H9 (cell line): ENCODE measurements at regions not wholly inside any gene's neighbourhood (a gene's known extent, or its start where the extent isn't known, plus 50 kb on each side); places are given as distances from the start of the nearest gene placed in this dataset.

ENCODE experiments used
- DNase-seq: peaks from one replicate; pipeline ENCODE4 v3.0.0-alpha.2; 2017
- H2AFZ ChIP-seq: one replicate; pipeline ENCODE4 v1.6.1; 2013; ENCODE audit warnings: mild to moderate bottlenecking, low read length, control low read depth, moderate library complexity
- H2AK5ac ChIP-seq: 2 replicates; pipeline ENCODE4 v1.6.1; 2013; ENCODE audit warnings: low read length, control low read depth, mixed read lengths; ENCODE audit not compliant: insufficient read length
- H2BK120ac ChIP-seq: one replicate; pipeline ENCODE4 v1.6.1; 2013; ENCODE audit warnings: low read depth, mild to moderate bottlenecking, low read length, control low read depth, inconsistent platforms; ENCODE audit not compliant: poor library complexity, severe bottlenecking
- H2BK12ac ChIP-seq: 2 replicates; pipeline ENCODE4 v1.6.1; 2013; ENCODE audit warnings: low read length, control low read depth, mixed read lengths, low read depth; ENCODE audit not compliant: insufficient read length
- H2BK15ac ChIP-seq: 2 replicates; pipeline ENCODE4 v1.6.1; 2013; ENCODE audit warnings: low read depth, low read length, control low read depth
- H2BK20ac ChIP-seq: one replicate; pipeline ENCODE4 v1.6.1; 2013; ENCODE audit warnings: low read depth, mild to moderate bottlenecking, low read length, control low read depth, inconsistent platforms; ENCODE audit not compliant: poor library complexity, severe bottlenecking
- H2BK5ac ChIP-seq: 2 replicates; pipeline ENCODE4 v1.6.1; 2013; ENCODE audit warnings: low read length, control low read depth, mixed read lengths; ENCODE audit not compliant: insufficient read length
- H3K14ac ChIP-seq: 2 replicates; pipeline ENCODE4 v1.6.1; 2013; ENCODE audit warnings: low read length, control low read depth; ENCODE audit not compliant: insufficient read depth
- H3K18ac ChIP-seq: 2 replicates; pipeline ENCODE4 v1.6.1; 2013; ENCODE audit warnings: low read depth, mild to moderate bottlenecking, mixed read lengths, low read length, control low read depth; ENCODE audit not compliant: insufficient read length
- H3K23ac ChIP-seq: 2 replicates; pipeline ENCODE4 v1.6.1; 2013; ENCODE audit warnings: low read length, control low read depth, mixed read lengths, low read depth; ENCODE audit not compliant: insufficient read length
- H3K23me2 ChIP-seq: 2 replicates; pipeline ENCODE4 v1.6.1; 2013; ENCODE audit warnings: low read depth, mild to moderate bottlenecking, mixed read lengths, low read length, control low read depth; ENCODE audit not compliant: insufficient read length, poor library complexity, severe bottlenecking
- H3K27ac ChIP-seq: 2 replicates; pipeline ENCODE4 v1.5.1; 2013; ENCODE audit warnings: low read length, control low read depth, mixed read lengths, low read depth; ENCODE audit not compliant: insufficient read length
- H3K27me3 ChIP-seq: 2 replicates; pipeline ENCODE4 v1.6.1; 2013; ENCODE audit warnings: low read length, control low read depth, inconsistent platforms; ENCODE audit not compliant: insufficient read depth
- H3K4ac ChIP-seq: 2 replicates; pipeline ENCODE4 v1.6.1; 2013; ENCODE audit warnings: low read depth, mild to moderate bottlenecking, control low read depth, inconsistent platforms, low read length, moderate library complexity
- H3K4me1 ChIP-seq: 2 replicates; pipeline ENCODE4 v1.6.1; 2013; ENCODE audit warnings: low read length, control low read depth, inconsistent platforms; ENCODE audit not compliant: insufficient read depth
- H3K4me2 ChIP-seq: 2 replicates; pipeline ENCODE4 v1.6.1; 2013; ENCODE audit warnings: low read length, control low read depth, mixed read lengths; ENCODE audit not compliant: insufficient read length, insufficient read depth
- H3K56ac ChIP-seq: 2 replicates; pipeline ENCODE4 v1.6.1; 2013; ENCODE audit warnings: low read depth, mild to moderate bottlenecking, mixed read lengths, low read length, control low read depth; ENCODE audit not compliant: insufficient read length
- H3K79me1 ChIP-seq: 2 replicates; pipeline ENCODE4 v1.6.1; 2013; ENCODE audit warnings: low read depth, mild to moderate bottlenecking, moderate library complexity, low read length, control low read depth, inconsistent platforms; ENCODE audit not compliant: insufficient read depth, poor library complexity, severe bottlenecking
- H3K79me2 ChIP-seq: 2 replicates; pipeline ENCODE4 v1.6.1; 2013; ENCODE audit warnings: low read length, control low read depth, inconsistent platforms; ENCODE audit not compliant: insufficient read depth
- H3K9ac ChIP-seq: 2 replicates; pipeline ENCODE4 v1.6.1; 2013; ENCODE audit warnings: low read length, control low read depth, mixed read lengths; ENCODE audit not compliant: insufficient read length; ENCODE audit errors: extremely low read depth
- H3K9me3 ChIP-seq: one replicate; pipeline ENCODE4 v1.6.1; 2013; ENCODE audit warnings: low read depth, low read length, inconsistent platforms; ENCODE audit not compliant: control insufficient read depth
- H3T11ph ChIP-seq: one replicate; pipeline ENCODE4 v1.6.1; 2013; ENCODE audit warnings: mild to moderate bottlenecking, low read length, control low read depth, inconsistent platforms
- H4K20me1 ChIP-seq: one replicate; pipeline ENCODE4 v1.6.1; 2013; ENCODE audit not compliant: control insufficient read depth, insufficient read length, insufficient read depth
- H4K5ac ChIP-seq: 2 replicates; pipeline ENCODE4 v1.6.1; 2013; ENCODE audit warnings: low read depth, mild to moderate bottlenecking, mixed read lengths, low read length, control low read depth; ENCODE audit not compliant: insufficient read length
- H4K8ac ChIP-seq: replicated peaks from 2 replicates; pipeline ENCODE4 v1.6.1; 2013; ENCODE audit warnings: low read length, control low read depth, mixed read lengths, low read depth; ENCODE audit not compliant: insufficient read length
- H4K91ac ChIP-seq: 2 replicates; pipeline ENCODE4 v1.6.1; 2013; ENCODE audit warnings: low read depth, mild to moderate bottlenecking, moderate library complexity, mixed read lengths, low read length, control low read depth; ENCODE audit not compliant: insufficient read length
- H3K27ac Mint-ChIP-seq, 3 experiments: 2 replicates in 2 of 3; 3 replicates in 1 of 3; pipeline ENCODE4 v1.8.0; 2020 to 2021; ENCODE audit warnings: mixed read lengths in 3 of 3, mild to moderate bottlenecking in 1 of 3, moderate library complexity in 1 of 3
- H3K27me3 Mint-ChIP-seq: 2 replicates; pipeline ENCODE4 v1.8.0; 2021; ENCODE audit warnings: low read depth, mild to moderate bottlenecking, moderate library complexity, mixed read lengths
- H3K36me3 Mint-ChIP-seq, 3 experiments: 2 replicates in 2 of 3; 3 replicates in 1 of 3; pipeline ENCODE4 v1.8.0; 2020 to 2021; ENCODE audit warnings: low read depth in 3 of 3, mixed read lengths in 3 of 3; ENCODE audit not compliant: insufficient read depth in 1 of 3
- H3K4me1 Mint-ChIP-seq, 2 experiments: 2 replicates each; pipeline ENCODE4 v1.8.0; 2020; ENCODE audit warnings: mixed read lengths in 2 of 2
- H3K4me3 Mint-ChIP-seq, 2 experiments: 2 replicates in 1 of 2; 3 replicates in 1 of 2; pipeline ENCODE4 v1.8.0; 2020 to 2021; ENCODE audit warnings: mild to moderate bottlenecking in 2 of 2, mixed read lengths in 2 of 2, moderate library complexity in 1 of 2
- H3K9me3 Mint-ChIP-seq, 2 experiments: 2 replicates in 1 of 2; 3 replicates in 1 of 2; pipeline ENCODE4 v1.8.0; 2020; ENCODE audit warnings: mild to moderate bottlenecking in 2 of 2, mixed read lengths in 2 of 2, moderate library complexity in 1 of 2
- WGBS: extraction: QIAGEN DNeasy Blood & Tissue Kit; methylation state at CpG from one replicate; pipeline ENCODE4 v1.1.7; 2013; ENCODE audit warnings: missing lambda C conversion rate, low lambda C conversion rate, mixed read lengths; ENCODE audit not compliant: insufficient read length; ENCODE audit errors: extremely low coverage; 5-methylcytosine and 5-hydroxymethylcytosine counted together
- TF ChIP-seq, protein P1 (sequence below): fragments of 200-600 bp; sonication (generic); conservative IDR thresholded peaks from 3 replicates; pipeline ENCODE4 v1.8.0; 2021; ENCODE audit warnings: antibody characterized with exemption, mild to moderate bottlenecking

GRCh38 chr22:48757985-48758561 is 1069.6 kb downstream of the BRD1 start:
- Histone ChIP-seq H4K8ac (no peak overlapping the region), H3K23me2 (no peaks in the 10 kb centered on the region), H4K5ac (no peak overlapping the region), H2BK5ac (no peak overlapping the region), H2AFZ (no peak overlapping the region), H3K27me3 (no peaks in the 10 kb centered on the region), H2BK120ac (no peak overlapping the region), H2BK15ac (no peak overlapping the region), H3K4ac (no peak overlapping the region), H3K18ac (no peak overlapping the region), H3K79me1 (no peaks in the 10 kb centered on the region), H3K9me3 (no peaks in the 10 kb centered on the region), H4K20me1 (no peaks in the 10 kb centered on the region), H3K23ac (no peak overlapping the region), H3K9ac (no peak overlapping the region), H3K4me2 (no peak overlapping the region), H2AK5ac (no peak overlapping the region), H3T11ph (no peak overlapping the region), H3K27ac (no peak overlapping the region), H4K91ac (no peak overlapping the region), H3K79me2 (no peaks in the 10 kb centered on the region), H2BK20ac (no peak overlapping the region), H3K14ac (no peak overlapping the region; the same call in 1 of the 2 replicates), H2BK12ac (no peak overlapping the region), H3K4me1 (no peaks in the 10 kb centered on the region), H3K56ac (no peak overlapping the region)
- TF ChIP-seq, protein P1, sequence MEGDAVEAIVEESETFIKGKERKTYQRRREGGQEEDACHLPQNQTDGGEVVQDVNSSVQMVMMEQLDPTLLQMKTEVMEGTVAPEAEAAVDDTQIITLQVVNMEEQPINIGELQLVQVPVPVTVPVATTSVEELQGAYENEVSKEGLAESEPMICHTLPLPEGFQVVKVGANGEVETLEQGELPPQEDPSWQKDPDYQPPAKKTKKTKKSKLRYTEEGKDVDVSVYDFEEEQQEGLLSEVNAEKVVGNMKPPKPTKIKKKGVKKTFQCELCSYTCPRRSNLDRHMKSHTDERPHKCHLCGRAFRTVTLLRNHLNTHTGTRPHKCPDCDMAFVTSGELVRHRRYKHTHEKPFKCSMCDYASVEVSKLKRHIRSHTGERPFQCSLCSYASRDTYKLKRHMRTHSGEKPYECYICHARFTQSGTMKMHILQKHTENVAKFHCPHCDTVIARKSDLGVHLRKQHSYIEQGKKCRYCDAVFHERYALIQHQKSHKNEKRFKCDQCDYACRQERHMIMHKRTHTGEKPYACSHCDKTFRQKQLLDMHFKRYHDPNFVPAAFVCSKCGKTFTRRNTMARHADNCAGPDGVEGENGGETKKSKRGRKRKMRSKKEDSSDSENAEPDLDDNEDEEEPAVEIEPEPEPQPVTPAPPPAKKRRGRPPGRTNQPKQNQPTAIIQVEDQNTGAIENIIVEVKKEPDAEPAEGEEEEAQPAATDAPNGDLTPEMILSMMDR, result no peak
- no CpG with 5 or more reads among the region's 17 CpGs for WGBS
- peaks cover 5% of the 10 kb centered on the region for H3K27me3 Mint-ChIP-seq
- no peak overlapping the region for H3K27ac Mint-ChIP-seq
- peak; percentile 20 for DNase-seq
- no peaks in the 10 kb centered on the region for H3K4me1 Mint-ChIP-seq
- H3K4me3 Mint-ChIP-seq, result no peak overlapping the region; a peak in 1 of 5 replicates
- H3K9me3 Mint-ChIP-seq, result peaks cover 2 to 3% of the 10 kb centered on the region in 2 experiments; a peak in 3 of 5 replicates
- no peaks in the 10 kb centered on the region; a peak in 2 of 7 replicates for H3K36me3 Mint-ChIP-seq
